MM.1S (cell line): ENCODE measurements at regions not wholly inside any gene's neighbourhood (a gene's known extent, or its start where the extent isn't known, plus 50 kb on each side); places are given as distances from the start of the nearest gene placed in this dataset.

Experiments
- CTCF ChIP-seq: fragments of 300-600 bp; sonication (generic); IDR thresholded peaks from 2 replicates; pipeline ENCODE4 v1.5.1; 2016; ENCODE audit warnings: antibody characterized with exemption, low read length, mixed read lengths
- EZH2phosphoT487 ChIP-seq: fragments of 300-600 bp; sonication (generic); IDR thresholded peaks from 2 replicates; pipeline ENCODE4 v1.6.1; 2018; ENCODE audit warnings: antibody characterized with exemption, low read length

GRCh38 chr13:90413548-90413947, 933.9 kb upstream of the MIR17HG start:
- TF ChIP-seq CTCF (no peak), EZH2phosphoT487 (no peak)
